GM21786 (cell line): ENCODE measurements at regions not wholly inside any gene's neighbourhood (a gene's known extent, or its start where the extent isn't known, plus 50 kb on each side); places are given as distances from the start of the nearest gene placed in this dataset.
"Not testable (repeated sequence)": the region's sequence is repeated elsewhere in the genome, so short reads cannot be mapped to it uniquely, and the experiment has no call there.

Source experiments
- ATAC-seq: cut with Tn5 transposase; IDR thresholded peaks from one replicate; pipeline ENCODE4 v1.9.1; 2021; ENCODE audit not compliant: unreplicated experiment

DNA sequence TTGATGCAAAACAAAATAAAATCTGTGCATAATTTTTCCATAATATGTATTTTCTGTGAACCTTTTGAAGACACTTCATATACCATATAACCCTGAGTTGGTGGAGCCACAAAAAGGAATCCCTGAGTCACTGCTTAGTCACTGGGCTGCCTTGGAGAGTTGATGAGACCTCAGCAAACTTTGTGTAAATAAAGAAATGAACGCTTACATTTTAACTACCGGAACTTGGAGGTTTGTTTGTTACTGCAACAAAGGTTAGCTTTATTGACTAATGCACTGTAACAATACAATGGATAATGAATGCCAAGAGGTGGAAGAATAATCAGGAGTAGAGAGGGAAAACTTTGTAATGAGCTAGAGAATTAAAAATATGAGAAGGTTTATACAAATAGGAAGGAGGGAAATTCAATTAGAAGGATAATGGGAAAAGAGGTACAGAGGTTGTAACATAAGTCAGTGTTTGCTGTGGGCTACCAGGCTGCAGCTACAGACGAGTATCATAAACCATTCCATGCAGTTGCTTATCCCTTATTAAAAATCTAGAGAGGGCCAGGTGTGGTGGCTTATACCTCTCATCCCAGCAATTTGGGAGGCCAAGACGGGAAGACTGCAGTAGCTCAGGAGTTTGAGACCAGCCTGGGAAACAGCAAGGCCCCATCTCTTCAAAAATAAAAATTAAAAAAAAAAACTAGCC lies 1042.1 kb downstream of the TYW1 start:
- no peak for ATAC-seq

DNA sequence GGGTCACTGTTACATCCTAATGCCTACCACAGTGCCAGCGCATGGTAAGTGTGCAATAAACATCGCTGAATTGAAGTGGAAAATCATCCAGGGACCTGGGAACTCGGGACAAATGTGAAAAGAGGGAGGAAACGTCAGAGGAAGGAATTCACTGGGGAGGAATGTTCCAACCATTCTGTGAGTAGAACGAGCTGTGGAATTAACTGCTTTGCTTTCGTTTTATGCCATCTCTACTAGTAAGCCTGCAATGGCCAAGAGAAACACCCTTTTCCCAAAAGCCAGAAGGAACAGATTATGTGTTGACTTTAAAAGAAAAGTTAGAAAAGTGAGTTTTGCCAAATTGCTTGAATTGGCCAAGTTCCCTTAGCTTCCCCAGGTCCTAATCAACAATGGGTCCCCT lies 1044.9 kb downstream of the TYW1 start:
- ATAC-seq: no peak

- ATAC-seq: no peak
These were observed 1046.9 kb downstream of the TYW1 start for GRCh38 chr7:68043546-68043945.

DNA sequence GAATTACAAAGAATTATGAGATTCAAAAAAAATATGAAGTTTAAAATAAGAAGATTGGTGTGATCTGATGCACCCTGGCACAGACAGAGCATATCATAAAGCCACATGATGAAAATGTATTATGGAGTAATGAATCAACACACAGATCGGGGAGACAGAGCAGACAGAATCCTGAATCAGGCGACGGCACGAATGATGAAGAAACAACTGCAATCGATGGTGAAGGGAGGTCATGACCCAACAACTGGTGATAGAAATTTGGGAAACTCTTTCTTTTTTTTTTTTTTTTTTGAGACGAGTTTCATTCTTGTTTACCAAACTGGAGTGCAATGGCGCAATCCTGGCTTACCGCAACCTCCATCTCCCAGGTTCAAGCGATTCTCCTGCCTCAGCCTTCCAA lies 1054.0 kb downstream of the TYW1 start:
- ATAC-seq: no peak

DNA sequence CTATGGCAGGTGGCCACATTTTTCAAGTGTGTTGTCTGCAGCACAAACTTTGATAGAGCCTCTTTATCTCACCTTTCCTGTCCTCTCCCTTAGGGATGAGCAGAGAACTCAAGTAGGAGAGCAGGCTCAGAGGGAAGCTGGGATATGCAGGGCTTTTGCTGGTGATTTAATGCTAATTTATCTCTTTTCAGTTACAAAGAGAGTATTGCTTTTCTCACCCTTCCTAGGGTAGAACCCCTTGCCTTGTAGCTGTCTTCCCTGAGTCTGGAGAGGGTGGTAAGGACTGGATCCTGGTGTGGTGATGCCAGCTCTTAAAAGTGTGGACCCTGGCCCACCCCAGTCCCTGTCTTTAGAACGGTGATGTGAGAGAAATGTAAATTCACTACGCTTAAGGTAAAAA lies 1061.4 kb downstream of the TYW1 start:
- no peak for ATAC-seq

- no peak for ATAC-seq
These were observed 1066.5 kb downstream of the TYW1 start for GRCh38 chr7:68063171-68063570.

GRCh38 chr7:68065581-68065980 lies 1068.9 kb downstream of the TYW1 start:
- no peak for ATAC-seq

DNA sequence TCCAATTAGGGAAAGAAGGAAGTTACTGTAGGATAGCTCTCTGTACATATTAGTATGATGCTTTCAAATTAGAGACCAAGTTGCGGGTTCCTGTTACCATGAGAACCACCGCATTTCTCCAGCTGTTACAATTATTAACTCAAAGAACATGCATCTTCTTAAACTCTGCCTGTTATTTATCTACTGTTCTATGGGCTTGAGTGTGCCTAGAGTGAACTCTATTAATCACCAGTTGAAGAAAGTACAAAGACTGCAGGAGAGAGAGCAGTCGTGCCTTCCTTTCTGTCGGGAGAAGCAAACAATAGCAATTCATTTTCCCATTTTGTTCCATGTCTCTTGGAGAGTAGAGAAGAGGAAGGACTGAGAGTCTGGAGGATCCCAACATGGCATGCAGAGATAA lies 1071.2 kb downstream of the TYW1 start:
- no peak for ATAC-seq

- ATAC-seq: no peak
These were observed 1074.4 kb downstream of the TYW1 start for GRCh38 chr7:68070992-68071391.

GRCh38 chr7:68073701-68074100 lies 1077.1 kb downstream of the TYW1 start:
- no peak for ATAC-seq

DNA sequence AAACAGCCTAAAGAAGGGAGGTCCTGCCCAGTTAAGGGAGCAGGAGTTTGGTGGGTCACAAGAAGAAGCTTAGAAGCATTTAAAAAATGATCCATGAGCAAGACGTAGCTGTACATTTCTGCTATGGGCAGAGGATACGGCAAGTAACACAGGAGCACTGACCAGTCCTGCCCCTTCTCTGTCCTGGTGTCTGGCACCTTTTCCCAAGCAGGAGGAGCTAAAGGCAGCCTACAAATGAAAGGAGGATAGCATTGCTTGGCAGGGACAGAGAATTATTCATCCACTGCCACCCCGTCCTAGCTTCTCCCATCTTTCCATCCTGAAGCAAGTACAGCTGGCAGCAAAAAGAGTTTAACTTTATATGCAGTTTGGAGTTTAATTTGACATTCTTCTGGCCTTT lies 1077.6 kb downstream of the TYW1 start:
- no peak for ATAC-seq

- no peak for ATAC-seq
These were observed 1081.6 kb downstream of the TYW1 start for GRCh38 chr7:68078157-68078710.

GRCh38 chr7:68082066-68082960 lies 1085.7 kb downstream of the TYW1 start:
- not testable (repeated sequence) for ATAC-seq

- not testable (repeated sequence) for ATAC-seq
These were observed 1086.5 kb downstream of the TYW1 start for GRCh38 chr7:68082961-68083657.

- no peak for ATAC-seq
These were observed 1090.8 kb downstream of the TYW1 start for GRCh38 chr7:68087401-68087800.

DNA sequence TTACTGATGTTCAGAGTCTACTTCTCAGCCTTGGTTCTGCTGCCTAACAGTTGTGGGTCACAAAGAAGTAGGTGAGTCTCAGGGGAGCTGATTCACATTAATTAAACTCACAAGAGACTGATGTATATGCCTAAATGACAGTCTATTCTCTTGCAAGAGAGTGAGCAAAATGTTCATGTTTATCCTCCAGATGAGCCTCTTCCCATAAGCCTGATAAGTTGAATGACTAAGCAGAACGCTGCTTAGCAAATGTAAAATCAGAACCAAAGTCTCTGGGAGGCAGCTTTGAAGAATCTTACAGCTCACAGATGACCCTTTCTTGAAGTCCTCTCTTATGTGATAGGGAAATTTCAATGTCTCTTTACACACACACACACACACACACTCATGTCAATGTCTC lies 1092.2 kb downstream of the TYW1 start:
- ATAC-seq: no peak

DNA sequence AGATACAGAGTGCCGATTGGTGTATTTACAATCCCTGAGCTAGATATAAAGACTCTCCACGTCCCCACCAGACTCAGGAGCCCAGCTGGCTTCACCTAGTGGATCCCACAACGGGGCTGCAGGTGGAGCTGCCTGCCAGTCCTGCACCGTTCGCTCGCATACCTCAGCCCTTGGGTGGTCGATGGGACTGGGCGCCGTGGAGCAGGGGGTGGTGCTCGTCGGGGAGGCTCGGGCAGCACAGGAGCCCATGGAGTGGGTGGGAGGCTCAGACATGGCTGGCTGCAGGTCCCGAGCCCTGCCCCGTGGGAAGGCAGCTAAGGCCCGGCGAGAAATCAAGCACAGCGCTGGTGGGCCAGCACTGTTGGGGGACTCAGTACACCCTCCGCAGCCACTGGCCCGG lies 1093.6 kb downstream of the TYW1 start:
- not testable (repeated sequence) for ATAC-seq

DNA sequence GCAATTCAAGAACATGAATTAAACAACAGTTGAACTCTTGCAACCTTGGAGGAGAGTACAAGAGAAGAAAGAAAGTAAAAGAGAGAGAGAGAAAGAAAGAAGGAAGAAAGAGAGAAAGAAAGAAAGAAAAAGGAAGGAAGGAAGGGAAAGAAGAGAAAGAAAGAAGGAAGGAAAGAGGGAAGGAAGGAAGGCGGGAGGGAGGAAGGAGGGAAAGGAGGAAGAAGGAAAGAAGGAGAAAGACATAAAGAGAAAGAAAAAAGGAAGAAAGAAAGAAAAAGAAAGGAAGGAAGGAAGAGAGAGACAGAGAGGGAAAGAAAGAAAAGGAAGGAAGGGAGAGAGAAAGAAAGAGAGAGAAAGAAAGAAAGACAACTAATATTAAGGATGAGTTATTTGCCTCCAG lies 1106.7 kb downstream of the TYW1 start:
- ATAC-seq: no peak

- no peak for ATAC-seq
These were observed 1110.6 kb downstream of the TYW1 start for GRCh38 chr7:68107261-68107660.

DNA sequence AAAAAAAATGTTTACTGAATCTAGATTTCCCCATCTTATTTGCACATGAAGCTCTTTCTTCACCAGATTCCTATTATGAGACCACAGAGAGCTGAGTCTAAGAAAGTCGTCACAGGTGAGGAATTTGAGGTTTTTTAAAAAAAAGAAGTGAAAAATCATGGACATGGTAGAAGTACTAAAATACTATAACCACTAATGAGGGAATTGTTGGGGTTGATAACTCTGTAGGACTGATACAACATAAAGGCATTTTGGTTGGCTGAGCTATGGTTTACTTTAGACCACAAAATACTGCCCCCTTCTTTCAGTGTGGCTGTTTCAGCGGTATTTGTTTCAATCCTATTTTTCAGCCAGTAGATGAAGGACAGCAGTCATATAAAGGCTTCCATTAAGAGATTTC lies 1111.3 kb downstream of the TYW1 start:
- no peak for ATAC-seq

DNA sequence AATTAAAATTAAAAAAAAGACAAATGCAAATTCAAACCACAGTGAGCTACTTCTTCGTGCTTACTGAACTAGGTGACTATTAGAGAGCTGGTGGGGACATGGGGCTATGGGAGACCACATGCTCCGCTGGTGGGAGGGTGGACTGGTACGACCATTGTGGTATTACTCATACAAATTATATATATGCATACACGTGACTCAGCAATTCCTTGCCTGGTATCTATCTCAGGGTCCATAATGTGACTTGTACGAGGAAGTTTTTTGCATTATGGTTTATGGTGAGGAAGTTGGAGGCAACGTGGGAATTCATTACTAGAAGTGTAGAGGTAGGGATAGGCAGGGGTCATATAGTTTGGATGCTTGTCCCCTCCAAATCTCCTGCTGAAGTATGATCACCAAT lies 1112.7 kb downstream of the TYW1 start:
- no peak for ATAC-seq
